HepG2 (cell line): ENCODE measurements at regions not wholly inside any gene's neighbourhood (a gene's known extent, or its start where the extent isn't known, plus 50 kb on each side); places are given as distances from the start of the nearest gene placed in this dataset.

Experiments
- ATAC-seq: fragments of 200-7000 bp; cut with Tn5 transposase; 3 replicates; pipeline ENCODE4 v1.9.1; 2020; ENCODE audit warnings: mild to moderate bottlenecking, moderate library complexity
- BruUV-seq: library from RNA; stranded (reverse); fragments of 400-500 nt; replicated peaks from 2 replicates; lab custom pipeline; 2021; lab: Mats Ljungman, UMichigan
- CTCF ChIA-PET: fragments of 300-600 bp; formaldehyde crosslinking; extraction: SDS; loops from one replicate; lab custom pipeline; 2021; ENCODE audit warnings: low total read pairs, inconsistent platforms, low intra/inter-chr PET ratio; lab: Yijun Ruan, JAX
- POLR2A ChIA-PET: fragments of 350-600 bp; sonication (Branson Sonifier 250); formaldehyde crosslinking; loops from one replicate; lab custom pipeline; 2020; ENCODE audit warnings: antibody characterized with exemption, inconsistent platforms; lab: Yijun Ruan, JAX
- DNase-seq: peaks from one replicate; pipeline ENCODE4 v3.0.0-alpha.2; 2015; ENCODE audit warnings: low spot score
- FAIRE-seq: peaks from 3 replicates; lab custom pipeline; 2011; peaks lifted over from hg19 to GRCh38; lab: Jason Lieb, UNC
- H2AFZ ChIP-seq: one replicate; pipeline ENCODE4 v1.6.1; 2011; ENCODE audit warnings: low read length, inconsistent platforms
- H3K27ac ChIP-seq: fragments of 300-600 bp; 3 replicates; pipeline ENCODE4 v1.8.0; 2011; ENCODE audit warnings: mixed run types, mild to moderate bottlenecking, mixed read lengths, low read length, inconsistent platforms; ENCODE audit not compliant: insufficient read depth; ENCODE audit errors: extremely low read length
- H3K27me3 ChIP-seq, 2 experiments: fragments of 200-600 bp in 1 of 2; 2 replicates in 1 of 2; 3 replicates in 1 of 2; pipeline versions ENCODE4 v1.6.0 to v1.8.0; 2011; ENCODE audit warnings: low read length in 2 of 2, mild to moderate bottlenecking in 2 of 2, moderate library complexity in 2 of 2, inconsistent platforms in 1 of 2; ENCODE audit not compliant: insufficient read depth in 2 of 2, control insufficient read depth in 1 of 2
- H3K36me3 ChIP-seq, 2 experiments: fragments of 200-600 bp in 1 of 2; replicated peaks in 1 of 2; 2 replicates in 1 of 2; 3 replicates in 1 of 2; pipeline versions ENCODE4 v1.5.1 to v1.8.0; 2011; ENCODE audit warnings: low read length in 2 of 2, inconsistent platforms in 1 of 2; ENCODE audit not compliant: insufficient read depth in 2 of 2, control insufficient read depth in 1 of 2
- H3K4me1 ChIP-seq: 2 replicates; pipeline ENCODE4 v1.5.1; 2012; ENCODE audit warnings: low read length, inconsistent platforms; ENCODE audit not compliant: insufficient read depth
- H3K4me2 ChIP-seq: 2 replicates; pipeline ENCODE4 v1.6.0; 2011; ENCODE audit warnings: low read depth, low read length, inconsistent platforms
- H3K4me3 ChIP-seq, 3 experiments: fragments of 200-600 bp in 1 of 3; sonication (generic), shearing (Covaris generic) in 1 of 3; replicated peaks in 1 of 3; 2 replicates each; pipeline ENCODE4 v1.5.1; 2011 to 2016; ENCODE audit warnings: low read length in 3 of 3, inconsistent platforms in 2 of 3, low read depth in 2 of 3, mild to moderate bottlenecking in 2 of 3, control low read depth in 1 of 3, mixed read lengths in 1 of 3; ENCODE audit not compliant: insufficient read depth in 1 of 3
- H3K79me2 ChIP-seq: one replicate; pipeline ENCODE4 v1.6.1; 2011; ENCODE audit warnings: low read length, inconsistent platforms; ENCODE audit not compliant: insufficient read depth
- H3K9ac ChIP-seq: 2 replicates; pipeline ENCODE4 v1.6.0; 2011; ENCODE audit warnings: mild to moderate bottlenecking, low read depth, low read length, inconsistent platforms; ENCODE audit not compliant: insufficient read depth
- H3K9me3 ChIP-seq: 2 replicates; pipeline ENCODE4 v1.5.1; 2012; ENCODE audit warnings: mild to moderate bottlenecking, low read length
- H4K20me1 ChIP-seq: 2 replicates; pipeline ENCODE4 v1.6.0; 2011; ENCODE audit warnings: inconsistent platforms, mild to moderate bottlenecking, low read length, moderate library complexity; ENCODE audit not compliant: insufficient read depth
- GLMP ChIP-seq: sonication (generic); formaldehyde crosslinking; IDR thresholded peaks from 2 replicates; pipeline ENCODE4 v1.9.0; 2021; ENCODE audit warnings: missing genetic modification reagents, mild to moderate bottlenecking, borderline replicate concordance
- PTBP1 ChIP-seq: fragments of 200-400 bp; formaldehyde crosslinking; IDR thresholded peaks from 2 replicates; pipeline ENCODE4 v1.6.1; 2018; ENCODE audit warnings: low read length, low read depth; ENCODE audit not compliant: poor library complexity, severe bottlenecking
- ZFP37 ChIP-seq: sonication (generic); formaldehyde crosslinking; IDR thresholded peaks from 2 replicates; pipeline ENCODE4 v1.4.0; 2020; ENCODE audit warnings: missing genetic modification reagents, borderline replicate concordance
- ZNF572 ChIP-seq: sonication (generic); formaldehyde crosslinking; IDR thresholded peaks from 2 replicates; pipeline ENCODE4 v1.5.1; 2020; ENCODE audit warnings: mild to moderate bottlenecking, missing genetic modification reagents
- ZNF7 ChIP-seq: IDR thresholded peaks from 2 replicates; pipeline ENCODE4 v1.6.1; 2016; ENCODE audit warnings: missing biosample characterization, missing genetic modification reagents
- ZNF772 ChIP-seq: sonication (generic); formaldehyde crosslinking; IDR thresholded peaks from 2 replicates; pipeline ENCODE4 v1.5.0; 2020; ENCODE audit warnings: mild to moderate bottlenecking, missing genetic modification reagents
- WGBS: methylation state at CpG from one replicate; pipeline ENCODE4 v1.1.6; 2017; ENCODE audit warnings: low lambda C conversion rate; 5-methylcytosine and 5-hydroxymethylcytosine counted together
- in situ Hi-C: cut with HindIII; loops from 2 replicates; pipeline ENCODE4 v1.10.0; 2017; ENCODE audit warnings: low pct_unique_long_range_greater_than_20kb; ENCODE audit not compliant: extremely low pct_ligation_motif_present
- intact Hi-C: fragments of 100-400 bp; cut with micrococcal nuclease; formaldehyde crosslinking; loops from one replicate; pipeline ENCODE4 v1.10.0; 2022; ENCODE audit not compliant: unreplicated experiment
- TF ChIP-seq, protein P1 (sequence below): sonication (generic); formaldehyde crosslinking; IDR thresholded peaks from 2 replicates; pipeline ENCODE4 v1.5.0; 2020; ENCODE audit warnings: mild to moderate bottlenecking, missing genetic modification reagents

DNA sequence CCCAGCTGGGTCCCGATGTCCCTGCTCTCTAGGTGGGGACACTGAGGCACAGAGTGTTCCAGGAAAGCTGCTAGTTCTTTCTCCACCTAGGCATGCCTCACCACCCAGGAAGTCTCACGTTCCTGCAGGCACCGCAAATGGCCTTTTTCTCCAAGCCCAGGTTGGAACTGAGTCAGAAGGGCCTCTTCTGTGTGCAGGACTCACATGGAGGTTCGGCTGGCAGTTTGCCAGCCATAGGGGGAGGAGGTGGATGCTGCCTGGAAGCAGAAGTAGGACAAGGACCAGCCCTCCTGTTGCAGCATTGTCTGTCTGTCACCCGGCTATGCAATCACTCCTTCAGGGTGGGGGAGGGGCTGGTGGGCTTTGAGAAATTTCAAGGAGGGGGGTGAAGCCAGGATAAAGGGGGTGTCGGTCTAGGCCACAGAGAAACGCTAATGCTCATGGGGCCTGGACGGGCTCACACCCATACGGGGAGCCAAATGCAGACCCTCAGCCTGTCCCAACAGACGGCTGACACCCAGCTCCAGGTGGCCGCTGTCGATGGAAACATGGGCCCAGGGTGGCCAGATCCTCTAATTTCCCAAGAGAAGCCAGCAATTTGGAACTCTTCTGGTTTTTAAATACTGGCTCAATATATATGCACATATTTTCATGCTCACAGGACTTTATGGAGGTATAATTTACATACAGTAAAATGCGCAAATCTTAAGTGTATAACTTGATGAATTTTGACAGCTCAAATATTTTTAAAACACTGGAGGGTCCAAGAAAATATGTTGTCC lies 120.5 kb downstream of the PHETA1 start:
- WGBS, result 28% methylated on average over 5 of the region's 13 CpGs
- no TSS peak for BruUV-seq

GRCh38 chr12:111247083-111247783 lies 121.7 kb downstream of the PHETA1 start:
- H3K27me3 ChIP-seq, result peaks cover 0 to 35% of the 10 kb centered on the region in 2 experiments; a peak in 4 of 5 replicates
- H4K20me1 ChIP-seq, result no peaks in the 10 kb centered on the region
- H3K79me2 ChIP-seq, result no peaks in the 10 kb centered on the region
- no peak for ATAC-seq
- no peak for DNase-seq
- in situ Hi-C loops, result no loop called here
- H3K27ac ChIP-seq, result no peak overlapping the region
- no peaks in the 10 kb centered on the region for H3K36me3 ChIP-seq
- no peak overlapping the region for H3K4me2 ChIP-seq
- BruUV-seq, result no TSS peak
- no peaks in the 10 kb centered on the region for H3K9me3 ChIP-seq
- H3K9ac ChIP-seq, result no peak overlapping the region
- no peaks in the 10 kb centered on the region for H3K4me1 ChIP-seq
- intact Hi-C loops, result no loop called here
- CTCF ChIA-PET, result no interaction called here
- 68% methylated on average over 6 of the region's 17 CpGs for WGBS
- H2AFZ ChIP-seq, result no peak overlapping the region
- H3K4me3 ChIP-seq, result no peak overlapping the region
- POLR2A ChIA-PET, result no interaction called here
- no peak for FAIRE-seq
- no peak for TF ChIP-seq ZNF7 (CRISPR knock-in tag)
- no peak for TF ChIP-seq ZFP37 (CRISPR knock-in tag)
- TF ChIP-seq ZNF572, result no peak
- TF ChIP-seq GLMP (CRISPR knock-in tag), result no peak
- TF ChIP-seq PTBP1, result no peak
- TF ChIP-seq, protein P1, sequence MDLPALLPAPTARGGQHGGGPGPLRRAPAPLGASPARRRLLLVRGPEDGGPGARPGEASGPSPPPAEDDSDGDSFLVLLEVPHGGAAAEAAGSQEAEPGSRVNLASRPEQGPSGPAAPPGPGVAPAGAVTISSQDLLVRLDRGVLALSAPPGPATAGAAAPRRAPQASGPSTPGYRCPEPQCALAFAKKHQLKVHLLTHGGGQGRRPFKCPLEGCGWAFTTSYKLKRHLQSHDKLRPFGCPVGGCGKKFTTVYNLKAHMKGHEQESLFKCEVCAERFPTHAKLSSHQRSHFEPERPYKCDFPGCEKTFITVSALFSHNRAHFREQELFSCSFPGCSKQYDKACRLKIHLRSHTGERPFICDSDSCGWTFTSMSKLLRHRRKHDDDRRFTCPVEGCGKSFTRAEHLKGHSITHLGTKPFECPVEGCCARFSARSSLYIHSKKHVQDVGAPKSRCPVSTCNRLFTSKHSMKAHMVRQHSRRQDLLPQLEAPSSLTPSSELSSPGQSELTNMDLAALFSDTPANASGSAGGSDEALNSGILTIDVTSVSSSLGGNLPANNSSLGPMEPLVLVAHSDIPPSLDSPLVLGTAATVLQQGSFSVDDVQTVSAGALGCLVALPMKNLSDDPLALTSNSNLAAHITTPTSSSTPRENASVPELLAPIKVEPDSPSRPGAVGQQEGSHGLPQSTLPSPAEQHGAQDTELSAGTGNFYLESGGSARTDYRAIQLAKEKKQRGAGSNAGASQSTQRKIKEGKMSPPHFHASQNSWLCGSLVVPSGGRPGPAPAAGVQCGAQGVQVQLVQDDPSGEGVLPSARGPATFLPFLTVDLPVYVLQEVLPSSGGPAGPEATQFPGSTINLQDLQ (CRISPR knock-in tag), result no peak

More for the DNA sequence above, 120.5 kb downstream of the PHETA1 start:
- Histone ChIP-seq H3K4me3 (no peak overlapping the region), H3K27me3 (peaks cover 3 to 44% of the 10 kb centered on the region in 2 experiments; a peak in 4 of 5 replicates), H2AFZ (no peak overlapping the region), H3K27ac (no peak overlapping the region), H3K9ac (no peak overlapping the region), H3K4me1 (no peaks in the 10 kb centered on the region), H4K20me1 (no peaks in the 10 kb centered on the region), H3K9me3 (no peaks in the 10 kb centered on the region), H3K4me2 (no peak overlapping the region), H3K36me3 (no peaks in the 10 kb centered on the region), H3K79me2 (no peaks in the 10 kb centered on the region)
- no peak for TF ChIP-seq ZNF772
- FAIRE-seq, result no peak
- intact Hi-C loops (no loop called here), in situ Hi-C loops (no loop called here)
- ATAC-seq, result no peak
- ChIA-PET CTCF (no interaction called here), POLR2A (no interaction called here)
- DNase-seq, result no peak
